Erythroblast (primary cell): ENCODE measurements at regions not wholly inside any gene's neighbourhood (a gene's known extent, or its start where the extent isn't known, plus 50 kb on each side); places are given as distances from the start of the nearest gene placed in this dataset.

Experiments used
- GATA1 ChIP-seq: IDR thresholded peaks from 2 replicates; pipeline ENCODE4 v1.6.1; 2011; ENCODE audit warnings: low read depth, mild to moderate bottlenecking, control low read depth, low read length, moderate library complexity
- POLR2A ChIP-seq: IDR thresholded peaks from 2 replicates; pipeline ENCODE4 v1.6.1; 2011; ENCODE audit warnings: mild to moderate bottlenecking, low read length

GRCh38 chr3:94311651-94312050 is 248.8 kb downstream of the NSUN3 start:
- no peak for TF ChIP-seq POLR2A
- no peak for TF ChIP-seq GATA1
